ENCODE measurements at regions not wholly inside any gene's neighbourhood (a gene's known extent, or its start where the extent isn't known, plus 50 kb on each side); places are given as distances from the start of the nearest gene placed in this dataset.

- no peaks in the 10 kb centered on the region for H3K36me3 ChIP-seq (ENCODE audit: control insufficient read depth in 4 of 4, insufficient read depth in 3 of 4, low read depth in 1 of 4, low read length in 3 of 4)
- no peaks in the 10 kb centered on the region for H3K9me3 ChIP-seq (ENCODE audit: control insufficient read depth in 4 of 4, low read length in 3 of 4)
- no peak overlapping the region for H3K4me3 ChIP-seq (ENCODE audit: low read depth in 1 of 3, low read length in 3 of 3)
- H3K9ac ChIP-seq (ENCODE audit: low read depth in 1 of 2, low read length in 2 of 2): no peak overlapping the region
- no peak overlapping the region for H3K27ac ChIP-seq (ENCODE audit: low read depth in 1 of 2, low read length in 2 of 2)
- TF ChIP-seq FOXA1 (IDR thresholded peaks at IDR 0.05) (no peak), ATF3 (IDR thresholded peaks at IDR 0.05) (no peak), MAX (IDR thresholded peaks at IDR 0.05) (no peak), NR2F2 (IDR thresholded peaks at IDR 0.05) (no peak), YY1 (IDR thresholded peaks at IDR 0.05) (no peak)
- TF ChIP-seq, protein P1, sequence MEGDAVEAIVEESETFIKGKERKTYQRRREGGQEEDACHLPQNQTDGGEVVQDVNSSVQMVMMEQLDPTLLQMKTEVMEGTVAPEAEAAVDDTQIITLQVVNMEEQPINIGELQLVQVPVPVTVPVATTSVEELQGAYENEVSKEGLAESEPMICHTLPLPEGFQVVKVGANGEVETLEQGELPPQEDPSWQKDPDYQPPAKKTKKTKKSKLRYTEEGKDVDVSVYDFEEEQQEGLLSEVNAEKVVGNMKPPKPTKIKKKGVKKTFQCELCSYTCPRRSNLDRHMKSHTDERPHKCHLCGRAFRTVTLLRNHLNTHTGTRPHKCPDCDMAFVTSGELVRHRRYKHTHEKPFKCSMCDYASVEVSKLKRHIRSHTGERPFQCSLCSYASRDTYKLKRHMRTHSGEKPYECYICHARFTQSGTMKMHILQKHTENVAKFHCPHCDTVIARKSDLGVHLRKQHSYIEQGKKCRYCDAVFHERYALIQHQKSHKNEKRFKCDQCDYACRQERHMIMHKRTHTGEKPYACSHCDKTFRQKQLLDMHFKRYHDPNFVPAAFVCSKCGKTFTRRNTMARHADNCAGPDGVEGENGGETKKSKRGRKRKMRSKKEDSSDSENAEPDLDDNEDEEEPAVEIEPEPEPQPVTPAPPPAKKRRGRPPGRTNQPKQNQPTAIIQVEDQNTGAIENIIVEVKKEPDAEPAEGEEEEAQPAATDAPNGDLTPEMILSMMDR (IDR thresholded peaks at IDR 0.05; ENCODE audit: low read depth, low read length, missing input control): no peak
- H3K27me3 ChIP-seq (ENCODE audit: control insufficient read depth in 4 of 4, insufficient read depth in 4 of 4, low read length in 3 of 4): no peaks in the 10 kb centered on the region
- no peaks in the 10 kb centered on the region for H3K4me1 ChIP-seq (ENCODE audit: control insufficient read depth in 4 of 4, insufficient read depth in 4 of 4, low read length in 3 of 4)
- DNase-seq (ENCODE audit: low spot score): no peak
- 97% methylated on average over 3 of the region's 3 CpGs for WGBS
Measured at GRCh38 chr11:86893235-86893634, 62.0 kb downstream of the FZD4 start.
